HG03060 (cell line): ENCODE measurements at regions not wholly inside any gene's neighbourhood (a gene's known extent, or its start where the extent isn't known, plus 50 kb on each side); places are given as distances from the start of the nearest gene placed in this dataset.

Source experiments
- ATAC-seq: cut with Tn5 transposase; IDR thresholded peaks from one replicate; pipeline ENCODE4 v1.9.1; 2021; ENCODE audit warnings: low read depth, moderate number of reproducible peaks; ENCODE audit not compliant: unreplicated experiment

DNA sequence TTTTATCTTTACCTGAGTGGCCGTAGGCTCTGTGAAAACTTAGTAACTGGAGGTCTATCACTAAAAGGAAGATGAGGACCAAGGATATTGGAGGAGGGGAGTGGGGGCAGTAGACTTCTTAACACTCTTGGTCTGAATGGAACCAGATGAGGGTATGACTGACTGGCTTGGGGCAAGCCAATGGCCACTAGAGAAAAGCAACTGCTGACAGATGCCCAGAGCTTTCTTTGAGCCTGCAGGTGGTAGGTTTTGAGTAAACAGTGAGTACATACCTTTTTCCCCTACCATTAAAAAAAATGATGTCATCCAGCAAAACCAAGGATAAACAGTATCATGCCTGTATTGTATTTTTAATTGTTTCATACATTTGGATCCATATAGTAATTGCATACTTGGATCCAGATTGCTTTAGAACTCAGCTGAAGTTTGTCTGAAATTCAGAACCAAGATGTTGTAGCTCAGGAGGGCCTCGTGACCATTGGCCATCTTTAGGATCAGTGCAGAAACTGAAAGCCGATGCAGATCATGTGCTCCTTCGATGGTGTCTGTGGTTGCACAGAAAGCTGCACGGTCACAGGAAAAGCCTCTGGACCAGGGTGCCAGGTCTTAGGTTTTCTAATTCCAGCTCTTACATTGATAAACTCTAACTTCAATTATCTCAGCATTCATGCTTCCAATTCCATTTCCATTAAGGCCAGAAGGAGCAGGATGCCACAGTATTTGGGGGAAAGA lies 131.0 kb downstream of the PDGFRA start:
- ATAC-seq: no peak

DNA sequence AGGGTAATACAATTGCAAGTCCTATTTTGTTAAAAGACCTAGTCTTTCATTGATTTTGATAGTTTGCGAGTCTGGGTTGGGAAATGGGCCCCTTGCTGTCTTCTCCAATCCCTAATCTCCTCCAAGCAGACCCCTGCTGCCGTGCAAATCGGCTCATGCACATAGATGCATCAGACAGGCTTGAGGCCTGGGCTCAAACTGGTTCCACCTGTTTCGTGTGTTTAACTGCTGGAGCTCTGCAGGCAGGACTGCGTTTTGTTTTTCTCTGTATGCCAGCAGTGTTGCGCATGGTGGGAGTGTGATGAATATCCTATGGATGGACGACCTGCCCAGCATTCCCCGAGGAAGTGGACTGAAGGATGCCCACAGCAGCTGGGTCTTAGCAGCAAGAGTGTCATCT lies 133.9 kb downstream of the PDGFRA start:
- ATAC-seq: no peak

GRCh38 chr4:54365691-54366090 lies 136.6 kb downstream of the PDGFRA start:
- no peak for ATAC-seq

GRCh38 chr4:54367059-54367458 lies 138.0 kb downstream of the PDGFRA start:
- no peak for ATAC-seq

- no peak for ATAC-seq
Measured at GRCh38 chr4:54368281-54369265, 139.5 kb downstream of the PDGFRA start.

DNA sequence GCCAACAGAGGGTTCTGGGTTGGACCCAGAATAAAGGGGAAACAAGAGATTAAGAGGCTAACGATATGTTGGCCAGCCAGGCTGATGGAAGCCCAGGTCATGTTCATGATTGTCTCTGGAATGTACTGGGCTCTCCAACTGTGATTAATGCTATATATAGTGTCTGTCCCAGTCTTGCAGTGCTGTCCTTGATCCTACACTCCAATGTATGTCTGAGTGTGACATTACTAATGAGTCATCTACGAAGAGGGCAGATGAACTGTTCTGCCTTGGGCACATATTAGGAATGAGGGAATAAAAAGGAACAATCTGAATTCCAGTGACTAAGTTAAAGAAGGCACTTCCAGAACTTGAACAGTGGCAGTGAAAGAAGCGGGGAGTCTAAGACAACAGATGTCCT lies 142.1 kb downstream of the PDGFRA start:
- ATAC-seq: no peak

- no peak for ATAC-seq
Measured at GRCh38 chr4:54372951-54373350, 143.9 kb downstream of the PDGFRA start.

DNA sequence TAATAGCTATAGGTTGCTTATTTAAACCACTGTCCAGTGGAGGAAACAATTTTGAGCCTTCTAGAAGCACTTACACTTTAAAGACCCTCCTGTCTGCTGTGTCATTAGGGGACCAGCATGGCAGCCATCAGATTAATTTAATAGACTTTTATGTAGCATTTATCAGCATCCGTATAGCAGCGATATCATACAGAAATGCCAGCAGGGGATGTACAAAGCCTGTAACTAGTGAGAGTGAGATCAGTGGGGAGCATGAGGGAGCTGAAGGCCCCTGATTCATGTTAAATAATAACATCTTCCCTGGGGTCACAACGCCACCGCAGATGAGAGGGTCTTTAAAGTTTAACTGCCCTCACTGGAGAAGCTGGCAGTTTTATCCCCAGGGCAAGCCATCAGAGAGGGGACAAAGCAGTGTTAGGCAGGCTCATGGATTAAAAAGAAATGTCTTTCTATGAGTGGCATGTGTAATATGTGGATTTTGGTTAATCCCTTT lies 144.7 kb downstream of the PDGFRA start:
- no peak for ATAC-seq

- no peak for ATAC-seq
Measured at GRCh38 chr4:54378461-54378860, 149.4 kb downstream of the PDGFRA start.

- ATAC-seq: no peak
Measured at GRCh38 chr4:54384152-54384551, 155.1 kb downstream of the PDGFRA start.

- ATAC-seq: no peak
Measured at GRCh38 chr4:54384563-54384962, 155.5 kb downstream of the PDGFRA start.

DNA sequence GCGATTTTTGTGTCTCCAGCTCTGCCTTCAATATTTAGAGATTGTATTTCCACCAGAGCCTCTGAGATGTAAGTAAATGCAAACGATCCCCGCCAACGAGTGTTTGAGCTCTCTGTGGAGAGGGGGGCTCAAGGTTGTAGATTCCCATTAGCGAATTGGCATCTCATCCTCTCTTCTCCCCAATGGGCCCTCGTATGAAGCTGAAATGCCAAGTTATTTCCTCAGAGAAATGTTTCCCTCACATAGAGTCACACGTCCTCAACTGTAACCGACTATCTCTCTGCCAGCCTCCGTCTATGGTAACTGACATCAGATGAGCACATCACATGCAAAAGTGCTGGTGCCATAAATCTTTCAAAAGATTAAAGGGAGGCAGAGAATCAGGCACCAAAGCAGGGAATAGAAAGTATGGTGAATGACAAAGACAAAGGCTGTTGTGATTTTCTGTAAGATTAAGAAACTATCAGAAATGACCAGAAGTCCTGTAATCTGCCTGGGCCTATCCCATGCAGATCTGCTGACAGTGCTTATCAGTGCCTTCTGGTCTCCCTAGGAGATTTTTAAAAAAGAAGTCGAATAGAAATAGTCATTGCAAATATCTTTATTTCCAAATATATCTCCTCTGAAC lies 157.1 kb downstream of the PDGFRA start:
- no peak for ATAC-seq

- no peak for ATAC-seq
Measured at GRCh38 chr4:54386693-54387092, 157.6 kb downstream of the PDGFRA start.

DNA sequence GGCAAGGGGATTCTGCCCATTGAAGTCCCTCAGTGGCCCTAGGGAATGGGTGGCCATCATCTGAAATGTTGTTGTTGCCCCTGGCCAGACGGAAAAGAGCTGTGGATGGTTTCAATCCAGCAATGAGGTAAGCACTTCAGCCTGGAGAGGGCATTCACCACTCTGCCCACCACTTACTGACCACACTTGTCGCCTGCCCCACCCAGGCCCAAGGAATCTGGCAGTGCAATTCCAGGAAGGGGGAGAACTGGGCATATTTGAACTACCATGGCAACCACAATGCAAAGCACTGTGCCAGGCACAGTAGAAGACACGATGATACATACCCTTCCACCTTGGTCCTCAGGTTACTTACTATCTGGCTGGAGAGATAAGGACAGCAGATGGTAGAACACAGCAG lies 161.6 kb downstream of the PDGFRA start:
- ATAC-seq: no peak

DNA sequence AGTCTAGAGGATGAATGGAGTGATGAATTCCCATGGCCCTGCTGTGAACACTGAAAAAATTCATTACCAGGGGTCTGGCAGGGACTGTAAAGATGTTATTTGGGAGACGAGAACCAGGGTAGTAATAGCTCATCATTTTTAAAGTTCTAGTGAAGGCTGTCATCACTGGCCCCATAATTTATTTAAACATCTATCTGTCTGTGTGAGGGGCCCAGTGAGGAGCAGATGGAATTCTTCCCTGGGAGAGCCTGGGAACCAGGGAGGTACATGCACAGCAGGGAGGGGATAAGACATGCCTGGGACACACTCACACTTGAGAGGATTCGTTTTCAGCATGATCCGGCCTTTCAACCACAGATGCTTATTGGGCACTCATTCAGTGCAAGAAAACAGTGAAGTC lies 162.0 kb downstream of the PDGFRA start:
- ATAC-seq: no peak

DNA sequence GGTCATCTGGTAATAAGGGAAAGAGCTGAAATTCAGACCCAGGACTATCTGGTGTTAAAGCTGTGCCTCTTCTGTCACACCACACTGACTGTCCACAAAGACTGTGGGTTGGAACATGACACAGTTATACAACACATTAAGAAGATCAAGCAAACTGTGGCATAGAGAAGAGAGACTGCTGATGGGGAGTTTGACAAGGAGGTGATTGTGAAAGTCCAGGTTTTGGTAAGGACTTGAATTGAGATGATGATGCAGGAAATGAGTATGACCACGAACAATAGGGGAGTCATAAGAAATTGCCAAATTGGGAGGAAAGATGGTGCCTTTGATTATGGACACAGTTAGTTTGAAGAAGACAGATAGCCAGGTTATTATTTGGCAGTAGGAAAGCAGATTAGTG lies 163.4 kb downstream of the PDGFRA start:
- ATAC-seq: no peak

DNA sequence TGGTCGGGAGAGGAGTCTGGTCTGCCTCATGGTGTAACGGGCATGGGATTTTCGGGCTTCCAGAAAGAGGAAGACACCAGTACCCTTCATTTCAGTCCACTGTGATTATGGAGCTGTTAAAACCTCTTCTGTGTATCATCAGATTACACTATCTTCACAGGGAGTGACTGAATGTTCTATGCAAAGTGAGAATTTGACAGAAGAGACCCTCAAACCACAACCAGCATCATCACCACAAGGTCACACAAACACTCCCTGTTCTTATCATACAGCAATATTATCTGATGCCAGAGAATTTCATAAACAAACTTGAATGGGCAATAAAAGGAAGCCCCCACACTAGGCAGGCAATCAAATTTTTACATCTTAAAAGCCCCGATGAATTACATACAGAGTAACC lies 164.2 kb downstream of the PDGFRA start:
- ATAC-seq: no peak

DNA sequence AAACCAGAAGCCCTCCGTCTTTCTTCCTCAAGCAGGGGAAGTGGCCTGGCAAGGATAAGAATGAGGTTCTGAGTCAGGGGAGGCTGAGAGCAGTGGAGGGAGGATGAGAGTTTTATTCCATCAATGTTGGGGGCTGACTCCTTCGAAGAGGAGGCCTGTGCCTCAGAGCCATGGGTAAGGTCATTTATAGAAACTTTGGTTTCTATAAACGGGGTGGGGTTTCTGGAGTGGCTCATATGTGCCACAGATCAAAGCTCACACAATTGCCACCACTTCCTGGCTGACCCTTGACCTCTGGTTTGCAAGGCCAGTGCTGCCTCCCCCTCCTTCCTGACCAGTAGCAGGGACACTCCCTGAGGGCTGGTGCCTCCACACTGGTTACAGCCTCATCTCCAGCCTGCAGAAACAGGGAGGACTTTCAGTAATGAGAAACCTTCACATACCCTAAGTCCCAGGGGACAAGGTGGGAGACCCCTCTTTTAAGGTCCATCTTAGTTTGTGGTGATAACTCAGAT lies 166.0 kb downstream of the PDGFRA start:
- no peak for ATAC-seq

DNA sequence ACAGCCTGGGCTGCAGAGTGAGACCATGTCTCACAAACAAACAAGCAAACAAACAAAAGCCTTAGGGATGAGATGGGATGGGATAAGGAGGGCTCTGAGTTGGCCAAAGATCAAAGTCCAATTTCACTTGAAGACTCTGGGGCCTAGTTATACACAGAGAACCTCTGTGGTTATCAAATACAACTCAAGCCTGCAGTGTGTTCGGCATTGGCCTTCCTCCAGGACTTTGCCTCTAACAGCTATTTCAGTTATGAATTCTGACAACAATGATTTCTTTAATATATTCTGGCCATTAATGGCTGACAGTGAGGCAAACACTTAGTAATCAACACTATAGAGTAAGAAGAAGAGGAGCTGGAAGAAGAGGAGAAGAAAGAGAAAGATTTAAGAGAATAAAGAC lies 171.1 kb downstream of the PDGFRA start:
- ATAC-seq: no peak

GRCh38 chr4:54400802-54401201 lies 171.7 kb downstream of the PDGFRA start:
- no peak for ATAC-seq
